Gastroesophageal sphincter (tissue), 4 donors: ENCODE measurements at regions not wholly inside any gene's neighbourhood (a gene's known extent, or its start where the extent isn't known, plus 50 kb on each side); places are given as distances from the start of the nearest gene placed in this dataset.
"Not testable (repeated sequence)": the region's sequence is repeated elsewhere in the genome, so short reads cannot be mapped to it uniquely, and the experiment has no call there.

ENCODE experiments used
- ATAC-seq: fragments of 150-250 bp; one replicate; pipeline ENCODE4 v1.9.1; 2016; ENCODE audit warnings: mild to moderate bottlenecking, moderate library complexity
- H3K27ac ChIP-seq, 4 donors: fragments of 200-600 bp; sonication (generic) in 3 of 4; 1 replicate in 3 of 4; 2 replicates in 1 of 4; pipeline ENCODE4 v1.5.1; 2016 to 2019
- H3K27me3 ChIP-seq: fragments of 200-600 bp; sonication (generic); one replicate; pipeline ENCODE4 v1.5.1; 2019
- H3K36me3 ChIP-seq, 2 donors: fragments of 200-600 bp; sonication (generic); one replicate each; pipeline ENCODE4 v1.5.1; 2019; ENCODE audit warnings: control low read depth in 1 of 2
- H3K4me1 ChIP-seq, 3 donors: fragments of 200-600 bp; sonication (generic); 1 replicate in 2 of 3; 2 replicates in 1 of 3; pipeline ENCODE4 v1.5.1; 2016 to 2019; ENCODE audit warnings: control low read depth in 2 of 3
- H3K4me3 ChIP-seq, 2 donors: fragments of 200-600 bp; sonication (generic); one replicate each; pipeline ENCODE4 v1.5.1; 2019; ENCODE audit warnings: mild to moderate bottlenecking in 1 of 2, moderate library complexity in 1 of 2
- H3K9me3 ChIP-seq, 3 donors: fragments of 200-600 bp; sonication (generic); one replicate each; pipeline ENCODE4 v1.5.1; 2017 to 2019; ENCODE audit warnings: control low read depth in 2 of 3
- WGBS, 2 donors: methylation state at CpG; one replicate each; pipeline ENCODE4 v1.1.5; 2018; ENCODE audit warnings: low coverage in 1 of 2; 5-methylcytosine and 5-hydroxymethylcytosine counted together
- TF ChIP-seq, protein P1 (sequence below), 4 experiments: fragments of 200-600 bp in 2 of 4; fragments of 450-650 bp in 2 of 4; sonication (generic) in 1 of 4; IDR thresholded peaks; one replicate each; pipeline ENCODE4 v1.5.1; 2017 to 2019; ENCODE audit warnings: antibody characterized with exemption in 4 of 4, mild to moderate bottlenecking in 2 of 4, moderate library complexity in 2 of 4

DNA sequence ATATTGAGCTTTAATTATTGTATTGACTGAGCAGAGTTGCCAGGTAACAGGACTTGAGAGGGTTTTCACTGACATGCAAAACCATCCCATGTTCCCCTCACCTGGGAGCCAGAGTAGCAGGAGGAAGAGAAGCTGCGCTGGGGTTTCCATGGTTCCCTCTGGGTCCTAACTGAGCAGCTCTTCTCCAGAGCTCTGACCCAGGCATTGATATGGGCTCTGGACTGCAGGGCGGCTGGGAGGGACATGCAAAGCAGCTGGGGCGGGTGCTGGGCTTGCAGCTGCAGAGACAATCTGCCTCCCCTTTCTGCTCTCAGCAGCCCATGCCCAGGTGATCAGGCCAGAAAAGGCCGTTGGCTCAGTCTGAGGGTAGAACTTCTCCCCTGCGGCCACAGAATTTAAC is 451.5 kb downstream of the RPIA start:
- H3K9me3 ChIP-seq, H3K4me3 ChIP-seq, ATAC-seq, H3K36me3 ChIP-seq, H3K4me1 ChIP-seq, H3K27ac ChIP-seq: not testable (repeated sequence)
- H3K27me3 ChIP-seq = peaks cover 22% of the 10 kb centered on the region
- 38 to 41% methylated on average over 3 of the region's 5 CpGs for WGBS, 2 donors

DNA sequence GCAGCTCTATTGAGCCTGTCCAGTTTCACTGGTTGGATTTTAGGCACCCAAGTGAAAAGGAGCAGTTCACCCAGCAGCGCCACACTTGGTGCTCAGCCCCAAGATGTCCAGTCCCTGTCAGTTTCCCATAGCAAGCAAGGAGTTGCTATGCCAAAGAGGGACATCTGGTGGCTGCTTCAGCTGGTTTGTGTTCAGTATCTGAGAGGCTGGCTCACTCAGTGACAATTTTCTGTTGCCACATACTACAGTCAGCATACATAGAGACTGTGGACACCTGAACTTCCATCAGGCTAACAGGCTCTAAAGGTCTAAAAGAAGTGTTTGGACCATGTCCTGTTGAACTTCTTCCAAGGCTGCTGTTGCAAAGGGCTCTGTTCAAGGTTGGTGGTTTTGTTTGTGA is 453.9 kb downstream of the RPIA start:
- not testable (repeated sequence) for H3K4me3 ChIP-seq, ATAC-seq, H3K9me3 ChIP-seq, H3K36me3 ChIP-seq, H3K4me1 ChIP-seq, H3K27ac ChIP-seq
- H3K27me3 ChIP-seq = peaks cover 22% of the 10 kb centered on the region
- WGBS, 2 donors = 100% methylated on average over 1 of the region's 1 CpG; no CpG with 5 or more reads in 1 of the 2 donors

DNA sequence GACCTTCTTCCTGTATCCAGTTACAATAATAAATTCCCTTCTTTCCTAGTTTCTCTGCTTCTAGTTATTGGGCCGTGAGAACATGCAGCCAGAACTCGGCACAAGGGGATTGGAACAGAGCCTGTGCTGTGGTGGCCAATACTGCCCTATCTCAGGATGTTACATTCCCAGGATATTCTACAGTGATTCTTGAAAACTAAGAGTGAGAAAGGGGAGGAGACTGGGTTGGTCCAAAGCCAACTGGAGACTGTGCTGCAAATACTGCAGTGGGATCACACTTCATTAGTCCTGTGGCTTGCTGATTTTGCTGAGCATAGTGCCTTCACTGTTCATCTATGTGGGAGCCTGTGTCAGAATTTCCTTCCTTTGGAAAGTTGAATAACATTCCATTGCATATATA is 456.8 kb downstream of the RPIA start:
- H3K36me3 ChIP-seq, H3K9me3 ChIP-seq, H3K4me1 ChIP-seq, ATAC-seq, H3K27ac ChIP-seq, H3K4me3 ChIP-seq: not testable (repeated sequence)
- peaks cover 14% of the 10 kb centered on the region for H3K27me3 ChIP-seq
- 27 to 30% methylated on average over 2 of the region's 2 CpGs for WGBS, 2 donors

DNA sequence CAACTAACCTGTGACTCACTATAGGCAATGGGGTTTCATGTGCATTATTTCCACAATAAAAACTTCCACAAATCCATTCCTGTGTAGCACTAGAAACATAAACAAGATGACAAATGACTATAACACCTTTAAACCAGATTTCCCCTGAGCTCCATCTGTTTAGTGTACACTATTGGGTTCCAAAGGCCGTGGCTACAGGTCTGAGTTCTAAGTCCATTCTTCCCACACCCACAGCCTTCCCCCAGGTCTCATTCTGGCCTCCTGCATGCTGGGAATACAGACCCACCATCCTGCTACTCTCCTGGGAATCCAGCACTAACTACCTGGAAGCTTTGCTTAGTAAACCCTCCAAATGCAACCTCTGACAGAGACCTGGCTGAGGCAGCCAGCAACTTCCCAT is 460.2 kb downstream of the RPIA start:
- not testable (repeated sequence) for H3K36me3 ChIP-seq, H3K4me1 ChIP-seq, H3K9me3 ChIP-seq, H3K27ac ChIP-seq, ATAC-seq, H3K27me3 ChIP-seq, H3K4me3 ChIP-seq
- no CpG with 5 or more reads among the region's 1 CpG for WGBS, 2 donors

DNA sequence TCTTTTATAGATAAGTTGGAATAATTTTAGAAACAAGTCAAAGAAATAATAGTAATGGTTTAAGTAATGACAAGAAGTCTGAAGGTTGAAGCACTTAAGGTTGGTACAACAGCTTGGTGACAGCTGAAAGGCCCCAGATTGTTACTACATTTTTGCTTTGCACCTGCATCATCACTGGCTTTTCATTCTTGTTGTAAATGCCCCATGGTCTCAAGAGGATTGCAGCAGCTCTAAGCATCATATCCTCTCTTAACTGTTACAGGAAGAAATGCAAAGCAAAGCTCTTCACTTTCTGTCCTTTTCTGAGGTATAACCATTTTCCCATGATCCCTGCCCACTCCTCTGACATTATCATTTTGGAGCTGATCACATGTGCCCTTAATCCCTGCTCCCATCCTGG is 461.0 kb downstream of the RPIA start:
- H3K4me1 ChIP-seq, ATAC-seq, H3K36me3 ChIP-seq, H3K9me3 ChIP-seq, H3K27me3 ChIP-seq, H3K27ac ChIP-seq, H3K4me3 ChIP-seq: not testable (repeated sequence)

DNA sequence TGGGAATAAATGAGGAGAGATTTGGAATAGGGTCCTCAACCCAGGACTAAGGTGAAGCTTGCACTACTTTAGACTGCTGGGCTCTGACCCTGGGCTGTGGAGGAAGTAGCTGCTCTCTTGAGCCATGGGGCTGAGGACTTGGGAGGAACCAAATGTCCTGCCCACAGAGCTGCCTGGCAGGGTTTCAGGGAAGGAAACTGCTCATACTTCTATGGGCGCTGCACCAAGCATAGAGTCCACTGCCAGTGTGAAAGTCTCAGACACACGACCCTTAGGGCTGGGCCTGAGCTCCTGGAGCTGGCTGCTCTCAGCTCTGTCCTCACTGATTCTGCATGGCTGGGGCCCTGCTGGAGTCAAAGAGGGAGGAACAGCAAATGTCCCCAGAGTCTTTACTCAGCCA is 461.7 kb downstream of the RPIA start:
- H3K9me3 ChIP-seq = not testable (repeated sequence)

DNA sequence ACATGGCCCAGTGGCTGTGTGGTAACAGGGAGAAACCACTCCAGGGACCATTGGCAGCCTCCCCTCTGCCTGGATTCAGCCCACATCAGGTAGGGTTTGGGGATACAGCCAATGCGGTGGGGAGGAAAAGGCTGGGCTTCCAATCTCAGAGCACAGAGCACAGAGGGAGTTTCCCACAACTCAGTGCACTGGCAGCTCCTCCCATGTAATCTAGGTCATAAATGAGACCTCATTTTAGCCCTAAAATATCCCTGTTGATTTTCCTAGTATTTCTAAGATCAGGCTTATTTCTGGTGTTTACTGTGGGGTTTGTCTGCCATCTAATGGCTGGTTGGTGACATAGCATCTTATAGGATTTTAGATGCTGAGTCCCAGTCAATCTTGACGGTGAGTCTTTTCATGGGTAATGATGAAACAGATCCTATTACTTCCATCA is 462.8 kb downstream of the RPIA start:
- not testable (repeated sequence) for H3K27me3 ChIP-seq, ATAC-seq, H3K9me3 ChIP-seq, H3K36me3 ChIP-seq, H3K4me1 ChIP-seq, H3K27ac ChIP-seq, H3K4me3 ChIP-seq
- no CpG with 5 or more reads among the region's 2 CpGs for WGBS, 2 donors
- TF ChIP-seq, protein P1, sequence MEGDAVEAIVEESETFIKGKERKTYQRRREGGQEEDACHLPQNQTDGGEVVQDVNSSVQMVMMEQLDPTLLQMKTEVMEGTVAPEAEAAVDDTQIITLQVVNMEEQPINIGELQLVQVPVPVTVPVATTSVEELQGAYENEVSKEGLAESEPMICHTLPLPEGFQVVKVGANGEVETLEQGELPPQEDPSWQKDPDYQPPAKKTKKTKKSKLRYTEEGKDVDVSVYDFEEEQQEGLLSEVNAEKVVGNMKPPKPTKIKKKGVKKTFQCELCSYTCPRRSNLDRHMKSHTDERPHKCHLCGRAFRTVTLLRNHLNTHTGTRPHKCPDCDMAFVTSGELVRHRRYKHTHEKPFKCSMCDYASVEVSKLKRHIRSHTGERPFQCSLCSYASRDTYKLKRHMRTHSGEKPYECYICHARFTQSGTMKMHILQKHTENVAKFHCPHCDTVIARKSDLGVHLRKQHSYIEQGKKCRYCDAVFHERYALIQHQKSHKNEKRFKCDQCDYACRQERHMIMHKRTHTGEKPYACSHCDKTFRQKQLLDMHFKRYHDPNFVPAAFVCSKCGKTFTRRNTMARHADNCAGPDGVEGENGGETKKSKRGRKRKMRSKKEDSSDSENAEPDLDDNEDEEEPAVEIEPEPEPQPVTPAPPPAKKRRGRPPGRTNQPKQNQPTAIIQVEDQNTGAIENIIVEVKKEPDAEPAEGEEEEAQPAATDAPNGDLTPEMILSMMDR (IDR thresholded peaks at IDR 0.05) = peak in 1 of 4 experiments; percentile 20

More for the DNA sequence above, 461.7 kb downstream of the RPIA start:
- not testable (repeated sequence) for H3K4me1 ChIP-seq, H3K36me3 ChIP-seq, H3K27ac ChIP-seq, H3K27me3 ChIP-seq, H3K4me3 ChIP-seq
- ATAC-seq = peak; percentile 34
- no CpG with 5 or more reads among the region's 2 CpGs for WGBS, 2 donors

DNA sequence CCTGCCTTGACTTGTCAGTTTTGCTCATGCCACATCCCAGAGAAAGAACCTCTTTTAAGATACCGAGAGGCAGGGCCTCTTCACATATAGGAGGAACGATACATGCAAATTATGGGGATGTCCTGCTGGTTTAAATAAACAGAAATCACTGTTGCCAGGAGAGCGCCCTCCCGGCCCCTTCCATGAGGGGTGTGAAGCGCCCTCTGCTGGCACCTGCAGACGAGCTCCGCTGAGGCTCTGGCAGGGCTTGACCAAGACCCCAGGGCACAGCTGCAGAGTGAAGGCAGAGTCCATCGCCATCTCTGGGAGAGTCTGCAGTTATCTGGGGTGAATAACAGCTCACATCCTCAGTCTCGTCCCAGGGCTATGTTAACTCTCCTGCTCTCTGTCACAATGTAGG is 468.8 kb downstream of the RPIA start:
- not testable (repeated sequence) for ATAC-seq, H3K27ac ChIP-seq
- WGBS, 2 donors = no CpG with 5 or more reads among the region's 9 CpGs

DNA sequence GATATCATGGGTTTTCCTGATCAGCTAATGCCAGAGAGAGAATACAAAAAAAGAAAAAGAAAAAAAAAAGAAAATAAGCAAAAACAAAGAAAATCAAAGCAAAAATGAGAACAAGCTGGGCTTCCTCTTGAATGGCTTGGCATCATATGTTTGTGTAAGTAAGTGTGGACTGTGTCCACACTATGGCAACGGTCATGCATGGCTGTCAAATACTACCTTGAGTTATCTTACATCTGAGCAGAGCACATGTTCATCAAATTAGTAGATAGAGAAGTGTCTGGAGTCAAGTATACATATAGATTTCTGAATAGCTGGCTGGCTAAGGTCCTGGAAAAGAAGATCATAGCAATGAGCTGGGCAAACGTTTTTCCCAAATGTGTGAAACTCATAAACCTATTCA is 470.2 kb downstream of the RPIA start:
- not testable (repeated sequence) for H3K27me3 ChIP-seq, H3K27ac ChIP-seq, H3K36me3 ChIP-seq, H3K9me3 ChIP-seq, H3K4me1 ChIP-seq, H3K4me3 ChIP-seq, ATAC-seq
- 0% methylated on average over 1 of the region's 2 CpGs for WGBS, 2 donors

More for the DNA sequence above, 468.8 kb downstream of the RPIA start:
- H3K36me3 ChIP-seq, H3K9me3 ChIP-seq, H3K4me3 ChIP-seq, H3K27me3 ChIP-seq, H3K4me1 ChIP-seq: not testable (repeated sequence)

DNA sequence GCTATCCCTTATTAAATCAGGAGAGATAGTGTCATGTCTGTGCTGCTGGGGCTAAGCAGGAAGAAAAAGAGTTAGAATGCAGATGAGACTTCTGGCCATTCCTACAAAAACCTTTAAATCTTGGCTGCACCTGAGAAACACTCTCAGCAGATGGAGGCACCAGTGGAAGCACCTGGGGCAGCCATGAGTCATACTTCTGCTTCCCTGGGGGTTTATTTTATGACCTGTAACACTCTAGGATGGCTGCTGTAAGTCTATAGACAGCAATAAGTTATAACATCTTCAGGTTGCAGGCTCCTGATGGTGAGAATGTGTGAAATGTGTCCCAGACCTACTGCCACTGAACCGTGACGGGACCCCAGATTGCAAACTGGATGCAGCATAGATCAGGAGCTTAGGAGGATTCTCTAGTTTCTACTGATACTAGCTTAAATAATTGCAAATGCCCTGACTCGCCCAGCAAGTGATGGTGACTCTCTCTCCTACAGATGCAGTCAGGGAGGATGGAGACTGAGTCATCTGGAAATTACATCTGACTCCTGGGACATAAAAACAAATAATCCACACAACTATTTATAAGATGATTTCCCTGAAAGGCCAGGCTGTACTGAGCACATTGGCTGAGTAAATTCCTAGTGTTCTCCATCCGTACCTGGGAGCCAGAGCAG is 479.2 kb downstream of the RPIA start:
- H3K27ac ChIP-seq, H3K4me3 ChIP-seq, H3K27me3 ChIP-seq, H3K36me3 ChIP-seq, H3K9me3 ChIP-seq, ATAC-seq, H3K4me1 ChIP-seq: not testable (repeated sequence)
- WGBS, 2 donors = no CpG with 5 or more reads among the region's 4 CpGs

DNA sequence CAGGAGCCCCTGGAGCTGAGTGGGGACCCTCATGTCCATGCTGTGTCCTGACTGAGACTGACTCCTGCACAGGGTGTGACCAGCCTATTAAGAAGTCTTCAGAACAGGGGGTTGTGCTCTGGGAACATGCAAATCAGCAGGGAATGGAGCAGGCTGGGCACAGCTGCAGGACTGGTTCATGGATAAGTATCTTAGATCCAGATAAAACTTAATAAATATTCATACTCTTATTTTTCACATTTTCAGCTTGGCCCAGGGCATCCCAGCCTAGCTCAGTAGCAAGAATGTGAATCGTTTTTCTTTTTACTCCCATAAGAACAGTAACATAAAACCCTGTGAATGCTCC is 479.7 kb downstream of the RPIA start:
- H3K36me3 ChIP-seq, ATAC-seq, H3K27me3 ChIP-seq, H3K4me3 ChIP-seq, H3K4me1 ChIP-seq, H3K27ac ChIP-seq, H3K9me3 ChIP-seq: not testable (repeated sequence)
- WGBS, 2 donors = 50 to 60% methylated on average over 1 of the region's 1 CpG

DNA sequence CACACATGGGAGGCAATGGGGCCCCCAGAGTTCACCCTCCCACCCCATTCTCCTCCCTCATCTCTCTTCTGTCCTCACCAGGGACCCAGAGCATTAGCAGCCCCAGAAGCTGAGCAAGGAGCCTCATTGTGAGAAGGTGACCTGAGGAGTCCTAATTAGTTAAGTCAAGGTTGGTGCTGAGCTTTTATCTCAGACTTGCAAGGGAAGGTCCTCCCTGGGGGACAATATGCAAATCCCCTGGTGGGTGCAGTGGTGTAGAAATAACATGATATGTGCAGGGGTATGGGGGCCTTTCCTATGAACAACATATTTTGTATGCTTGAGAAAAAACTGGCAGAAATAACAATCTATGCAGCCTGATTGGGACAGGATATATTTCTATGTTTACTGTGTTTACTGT is 485.5 kb downstream of the RPIA start:
- H3K4me1 ChIP-seq, H3K27me3 ChIP-seq, H3K36me3 ChIP-seq, H3K4me3 ChIP-seq, ATAC-seq, H3K9me3 ChIP-seq, H3K27ac ChIP-seq: not testable (repeated sequence)

DNA sequence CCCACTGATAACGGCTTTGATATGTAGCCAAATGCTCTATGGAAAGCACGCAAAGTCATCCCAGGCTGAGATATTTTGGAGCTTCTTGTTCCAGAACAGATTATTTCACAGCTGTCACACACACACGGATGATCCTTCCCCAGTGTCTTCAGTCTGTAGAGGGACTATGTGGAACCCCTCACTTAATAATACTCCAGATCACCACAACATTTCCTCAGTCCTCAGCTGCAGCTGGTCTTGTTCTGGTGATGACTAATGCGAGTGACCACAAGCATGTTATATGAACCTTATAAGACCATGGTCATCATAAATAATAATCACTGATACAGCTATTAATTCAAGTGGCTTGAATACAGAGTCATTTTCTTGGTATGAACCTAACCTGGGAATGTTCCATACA is 490.7 kb downstream of the RPIA start:
- not testable (repeated sequence) for H3K4me3 ChIP-seq, ATAC-seq, H3K27me3 ChIP-seq, H3K27ac ChIP-seq, H3K9me3 ChIP-seq, H3K4me1 ChIP-seq, H3K36me3 ChIP-seq
- WGBS, 2 donors = 83 to 90% methylated on average over 1 to 3 of the region's 4 CpGs

DNA sequence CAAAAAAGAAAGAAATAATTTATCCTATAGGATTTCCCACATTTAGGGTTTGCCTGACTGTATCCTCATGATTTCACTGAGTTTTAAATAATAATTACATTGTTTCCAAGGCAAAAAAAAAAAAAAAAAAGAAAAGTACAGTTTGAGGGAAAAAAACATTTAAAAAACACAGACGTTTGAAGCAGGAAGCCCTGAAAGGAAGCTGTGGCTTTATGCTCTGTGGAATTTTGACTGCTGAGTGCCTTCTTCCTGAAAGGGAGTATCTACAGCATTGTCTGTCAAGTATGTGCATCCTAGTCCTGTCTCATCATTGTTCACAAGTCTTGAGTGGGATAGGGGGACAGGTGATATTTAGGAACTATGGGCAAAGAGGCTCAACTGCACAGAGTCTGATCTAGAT is 493.3 kb downstream of the RPIA start:
- 0 to 28% methylated on average over 1 of the region's 1 CpG for WGBS, 2 donors
- H3K27ac ChIP-seq, H3K36me3 ChIP-seq, H3K4me1 ChIP-seq, H3K27me3 ChIP-seq, H3K9me3 ChIP-seq, ATAC-seq, H3K4me3 ChIP-seq: not testable (repeated sequence)
